Activated T-cell treated with anti-CD3 and anti-CD28 coated beads, Interleukin-2, amount 50 U/mL, for 4 hours (primary cell): ENCODE measurements at regions not wholly inside any gene's neighbourhood (a gene's known extent, or its start where the extent isn't known, plus 50 kb on each side); places are given as distances from the start of the nearest gene placed in this dataset.

Source experiments
- ATAC-seq, 2 donors: fragments of 200-7000 bp; cut with Tn5 transposase; one replicate each; pipeline ENCODE4 v1.10.0; 2021
- DNase-seq: peaks from one replicate; pipeline ENCODE4 v3.0.0-alpha.2; 2020
- H3K27me3 Mint-ChIP-seq: one replicate; pipeline ENCODE4 v1.8.0; 2021; ENCODE audit warnings: low read depth, mixed read lengths
- H3K36me3 Mint-ChIP-seq: one replicate; pipeline ENCODE4 v1.8.0; 2022; ENCODE audit warnings: mixed read lengths; ENCODE audit not compliant: insufficient read depth
- H3K4me1 Mint-ChIP-seq: one replicate; pipeline ENCODE4 v1.8.0; 2021; ENCODE audit warnings: low read depth, mixed read lengths
- H3K4me3 Mint-ChIP-seq: one replicate; pipeline ENCODE4 v1.8.0; 2021; ENCODE audit warnings: mild to moderate bottlenecking, moderate library complexity, mixed read lengths
- H3K9me3 Mint-ChIP-seq: one replicate; pipeline ENCODE4 v1.8.0; 2021; ENCODE audit warnings: mixed read lengths

- ATAC-seq (no peak), DNase-seq (no peak)
- H3K4me3 Mint-ChIP-seq: no peak overlapping the region
- no peaks in the 10 kb centered on the region for H3K4me1 Mint-ChIP-seq
- peaks cover 2% of the 10 kb centered on the region for H3K27me3 Mint-ChIP-seq
- H3K9me3 Mint-ChIP-seq: no peaks in the 10 kb centered on the region
- H3K36me3 Mint-ChIP-seq: no peaks in the 10 kb centered on the region
Measured at GRCh38 chr13:74904556-74904955, 577.4 kb downstream of the TBC1D4 start.

DNA sequence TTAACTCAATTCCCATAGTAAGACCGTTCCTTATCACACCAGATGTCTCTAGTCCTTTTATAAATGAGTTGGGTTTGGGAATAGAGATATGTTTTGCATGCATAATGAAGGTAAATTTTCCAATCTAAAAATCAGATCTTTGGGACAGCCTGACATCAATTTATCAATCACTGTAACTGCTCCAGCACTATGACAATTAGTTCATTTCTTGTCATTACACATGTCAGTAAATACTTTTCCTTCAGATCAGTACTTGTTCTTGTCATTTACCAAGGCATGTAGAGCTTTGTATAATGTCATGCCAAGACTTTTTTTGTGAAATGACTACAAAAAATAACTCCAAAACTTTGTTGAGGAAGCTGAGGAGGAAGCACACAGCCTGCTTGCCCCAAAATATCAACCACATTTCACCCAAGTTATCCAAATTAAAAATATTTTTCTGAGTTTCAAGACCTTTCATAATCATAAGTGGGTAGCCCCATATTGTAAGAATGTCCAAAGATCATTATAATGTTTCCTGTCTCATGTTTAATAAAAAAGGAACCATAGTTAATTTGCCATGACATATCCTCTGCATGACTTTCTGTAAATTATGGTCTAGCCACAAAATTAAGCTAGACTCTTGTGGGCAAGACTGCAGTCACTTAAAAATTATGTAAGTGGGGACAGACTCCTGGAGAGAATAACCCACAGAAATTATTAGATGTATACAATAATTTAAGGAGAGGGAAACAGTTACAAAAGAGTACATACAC is 586.8 kb downstream of the TBC1D4 start:
- H3K36me3 Mint-ChIP-seq: no peaks in the 10 kb centered on the region
- no peaks in the 10 kb centered on the region for H3K9me3 Mint-ChIP-seq
- H3K4me3 Mint-ChIP-seq: no peak overlapping the region
- H3K27me3 Mint-ChIP-seq: peaks cover 4% of the 10 kb centered on the region
- H3K4me1 Mint-ChIP-seq: no peaks in the 10 kb centered on the region
- ATAC-seq (no peak), DNase-seq (no peak)

GRCh38 chr13:74892096-74892495 is 589.9 kb downstream of the TBC1D4 start:
- H3K36me3 Mint-ChIP-seq: no peaks in the 10 kb centered on the region
- H3K27me3 Mint-ChIP-seq: peaks cover 4% of the 10 kb centered on the region
- H3K4me1 Mint-ChIP-seq: no peaks in the 10 kb centered on the region
- DNase-seq (no peak), ATAC-seq (no peak)
- H3K4me3 Mint-ChIP-seq: no peak overlapping the region
- H3K9me3 Mint-ChIP-seq: no peaks in the 10 kb centered on the region

DNA sequence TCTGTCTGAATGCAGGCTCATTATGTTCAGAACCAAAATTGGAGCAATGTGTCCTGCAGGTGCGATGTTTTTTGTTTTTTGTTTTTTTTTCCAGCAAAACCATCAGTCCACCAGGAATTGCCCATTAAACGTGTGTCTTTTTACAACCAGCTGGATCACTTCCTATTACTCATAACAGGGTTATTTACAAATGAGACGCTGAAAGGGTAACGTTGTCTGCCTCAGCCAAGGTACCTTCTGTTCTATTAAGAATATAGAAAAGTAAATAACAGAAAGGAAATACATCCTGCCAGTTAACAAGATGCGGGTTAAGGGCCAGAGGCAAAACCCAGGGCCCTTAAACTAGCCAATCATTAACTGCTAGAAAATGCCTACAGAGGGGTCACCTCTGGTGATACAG is 590.4 kb downstream of the TBC1D4 start:
- DNase-seq (no peak), ATAC-seq (no peak)
- no peaks in the 10 kb centered on the region for H3K4me1 Mint-ChIP-seq
- H3K36me3 Mint-ChIP-seq: no peaks in the 10 kb centered on the region
- H3K9me3 Mint-ChIP-seq: no peaks in the 10 kb centered on the region
- no peak overlapping the region for H3K4me3 Mint-ChIP-seq
- peaks cover 4% of the 10 kb centered on the region for H3K27me3 Mint-ChIP-seq

DNA sequence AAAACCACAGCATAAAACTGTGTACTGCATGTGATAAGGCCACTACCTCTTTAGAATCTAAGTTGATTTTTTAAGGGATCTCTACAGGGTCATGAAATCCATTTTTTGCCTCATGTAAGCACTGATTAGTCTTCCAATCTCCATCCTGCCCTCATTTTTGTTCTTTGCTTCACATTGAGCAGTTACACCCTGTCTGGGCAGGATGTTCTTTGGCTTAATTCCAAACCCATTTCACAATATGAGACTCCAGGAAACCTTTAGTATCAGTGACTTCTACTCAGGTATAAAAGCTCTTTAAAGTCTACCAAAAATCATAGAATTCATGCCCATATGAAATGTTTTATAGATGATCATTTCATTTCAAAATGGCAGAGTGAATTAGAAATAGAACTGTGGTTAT is 592.6 kb downstream of the TBC1D4 start:
- no peaks in the 10 kb centered on the region for H3K36me3 Mint-ChIP-seq
- no peak overlapping the region for H3K4me3 Mint-ChIP-seq
- no peaks in the 10 kb centered on the region for H3K9me3 Mint-ChIP-seq
- no peak for ATAC-seq
- no peak for DNase-seq
- peaks cover 4% of the 10 kb centered on the region for H3K27me3 Mint-ChIP-seq
- H3K4me1 Mint-ChIP-seq: no peaks in the 10 kb centered on the region

DNA sequence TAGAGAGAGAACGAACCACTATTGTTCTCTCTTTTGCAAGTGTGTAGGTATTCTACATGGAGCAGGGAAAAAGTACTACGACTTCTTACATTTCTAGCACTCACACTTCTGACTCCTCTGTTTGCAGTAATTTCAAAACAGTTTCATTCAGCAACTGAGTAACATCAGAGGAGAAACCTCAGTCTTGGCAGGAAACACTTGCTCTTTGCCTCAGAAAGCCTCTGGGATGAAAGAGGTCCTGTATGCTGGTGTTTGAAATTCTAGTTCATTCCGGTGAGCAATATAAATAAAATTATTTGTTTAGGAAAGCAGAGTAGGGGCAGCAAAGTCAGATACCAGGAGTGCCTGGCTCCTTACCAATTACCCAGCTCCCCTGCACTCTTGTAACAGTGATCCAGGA is 595.5 kb downstream of the TBC1D4 start:
- Mint-ChIP-seq H3K4me1 (no peaks in the 10 kb centered on the region), H3K4me3 (no peak overlapping the region), H3K36me3 (no peaks in the 10 kb centered on the region), H3K9me3 (no peaks in the 10 kb centered on the region), H3K27me3 (no peaks in the 10 kb centered on the region)
- no peak for ATAC-seq
- no peak for DNase-seq

- H3K4me1 Mint-ChIP-seq: no peaks in the 10 kb centered on the region
- H3K4me3 Mint-ChIP-seq: no peak overlapping the region
- peaks cover 4% of the 10 kb centered on the region for H3K9me3 Mint-ChIP-seq
- H3K27me3 Mint-ChIP-seq: no peaks in the 10 kb centered on the region
- no peak for ATAC-seq
- no peaks in the 10 kb centered on the region for H3K36me3 Mint-ChIP-seq
- DNase-seq: no peak
Measured at GRCh38 chr13:74883834-74884233, 598.1 kb downstream of the TBC1D4 start.

- Mint-ChIP-seq H3K4me1 (no peaks in the 10 kb centered on the region), H3K36me3 (no peaks in the 10 kb centered on the region), H3K27me3 (peaks cover 2% of the 10 kb centered on the region), H3K4me3 (no peak overlapping the region), H3K9me3 (peaks cover 11% of the 10 kb centered on the region)
- DNase-seq (no peak), ATAC-seq (no peak)
Measured at GRCh38 chr13:74871369-74872070, 610.4 kb downstream of the TBC1D4 start.

DNA sequence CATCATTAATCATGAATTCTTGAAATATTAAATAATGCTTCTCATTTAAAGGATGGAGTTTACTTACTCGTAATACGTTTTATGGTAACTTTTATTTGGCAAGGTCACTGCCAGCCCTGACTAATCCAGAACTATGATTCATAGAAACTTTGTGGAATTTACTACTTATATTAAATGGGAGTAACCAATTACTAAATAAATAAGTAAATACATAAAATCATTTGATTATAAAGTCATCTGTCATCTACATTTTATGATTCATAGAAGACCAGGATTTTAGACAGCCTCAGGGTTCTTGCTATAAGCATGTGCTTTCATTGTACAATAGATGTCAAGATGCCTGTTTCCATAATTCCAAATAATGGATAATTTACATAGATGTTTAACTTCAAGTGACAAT is 611.1 kb downstream of the TBC1D4 start:
- ATAC-seq: no peak
- Mint-ChIP-seq H3K9me3 (peaks cover 11% of the 10 kb centered on the region), H3K27me3 (peaks cover 2% of the 10 kb centered on the region), H3K36me3 (no peaks in the 10 kb centered on the region), H3K4me1 (no peaks in the 10 kb centered on the region), H3K4me3 (no peak overlapping the region)
- no peak for DNase-seq

- H3K4me1 Mint-ChIP-seq: no peaks in the 10 kb centered on the region
- DNase-seq (no peak), ATAC-seq (no peak)
- no peak overlapping the region for H3K4me3 Mint-ChIP-seq
- H3K9me3 Mint-ChIP-seq: peaks cover 11% of the 10 kb centered on the region
- peaks cover 2% of the 10 kb centered on the region for H3K27me3 Mint-ChIP-seq
- no peaks in the 10 kb centered on the region for H3K36me3 Mint-ChIP-seq
Measured at GRCh38 chr13:74869846-74870245, 612.1 kb downstream of the TBC1D4 start.

DNA sequence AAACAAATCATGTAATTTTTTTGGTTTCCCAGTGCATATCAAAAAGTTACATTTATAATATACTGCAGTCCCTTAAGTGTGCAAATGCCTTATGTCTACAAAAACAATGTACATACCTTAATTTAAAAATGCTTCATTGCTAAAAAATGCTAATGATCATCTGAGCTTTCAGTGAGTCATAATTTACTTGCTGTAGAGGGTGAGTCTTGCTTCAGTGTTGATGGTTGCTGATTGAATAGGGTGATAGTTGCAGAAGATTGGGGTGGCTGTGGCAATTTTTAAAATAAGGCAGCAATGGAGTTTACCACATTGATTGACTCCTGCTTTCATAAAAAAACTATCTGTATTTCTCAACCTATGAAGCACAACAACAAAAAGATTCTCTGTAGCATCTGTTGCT is 613.9 kb downstream of the TBC1D4 start:
- no peak for ATAC-seq
- DNase-seq: no peak
- peaks cover 9% of the 10 kb centered on the region for H3K9me3 Mint-ChIP-seq
- H3K4me3 Mint-ChIP-seq: no peak overlapping the region
- peaks cover 2% of the 10 kb centered on the region for H3K27me3 Mint-ChIP-seq
- no peaks in the 10 kb centered on the region for H3K4me1 Mint-ChIP-seq
- H3K36me3 Mint-ChIP-seq: no peaks in the 10 kb centered on the region

- no peak for ATAC-seq
- no peak for DNase-seq
- Mint-ChIP-seq H3K4me1 (no peaks in the 10 kb centered on the region), H3K4me3 (no peak overlapping the region), H3K36me3 (no peaks in the 10 kb centered on the region), H3K27me3 (peaks cover 2% of the 10 kb centered on the region), H3K9me3 (peaks cover 7% of the 10 kb centered on the region)
Measured at GRCh38 chr13:74867460-74867859, 614.5 kb downstream of the TBC1D4 start.

- Mint-ChIP-seq H3K36me3 (no peaks in the 10 kb centered on the region), H3K4me3 (no peak overlapping the region)
Measured at GRCh38 chr13:74866101-74866500, 615.9 kb downstream of the TBC1D4 start.

GRCh38 chr13:74865656-74866055 is 616.3 kb downstream of the TBC1D4 start:
- H3K36me3 Mint-ChIP-seq: no peaks in the 10 kb centered on the region
- H3K27me3 Mint-ChIP-seq: peaks cover 2% of the 10 kb centered on the region
- ATAC-seq (no peak), DNase-seq (no peak)
- no peaks in the 10 kb centered on the region for H3K4me1 Mint-ChIP-seq
- no peak overlapping the region for H3K4me3 Mint-ChIP-seq
- H3K9me3 Mint-ChIP-seq: peaks cover 7% of the 10 kb centered on the region

More at GRCh38 chr13:74866101-74866500, 615.9 kb downstream of the TBC1D4 start:
- Mint-ChIP-seq H3K27me3 (peaks cover 2% of the 10 kb centered on the region), H3K4me1 (no peaks in the 10 kb centered on the region), H3K9me3 (peaks cover 7% of the 10 kb centered on the region)
- DNase-seq: no peak
- no peak for ATAC-seq

- Mint-ChIP-seq H3K36me3 (no peaks in the 10 kb centered on the region), H3K4me3 (no peak overlapping the region), H3K27me3 (no peaks in the 10 kb centered on the region), H3K4me1 (no peaks in the 10 kb centered on the region), H3K9me3 (peaks cover 7% of the 10 kb centered on the region)
- ATAC-seq (no peak), DNase-seq (no peak)
Measured at GRCh38 chr13:74860789-74861188, 621.2 kb downstream of the TBC1D4 start.
